ENCODE measurements at regions not wholly inside any gene's neighbourhood (a gene's known extent, or its start where the extent isn't known, plus 50 kb on each side); places are given as distances from the start of the nearest gene placed in this dataset.
A peak's percentile ranks its signal among the peaks of the same experiment; 100 is the strongest.
"Not testable (repeated sequence)": the region's sequence is repeated elsewhere in the genome, so short reads cannot be mapped to it uniquely, and the experiment has no call there.

DNA sequence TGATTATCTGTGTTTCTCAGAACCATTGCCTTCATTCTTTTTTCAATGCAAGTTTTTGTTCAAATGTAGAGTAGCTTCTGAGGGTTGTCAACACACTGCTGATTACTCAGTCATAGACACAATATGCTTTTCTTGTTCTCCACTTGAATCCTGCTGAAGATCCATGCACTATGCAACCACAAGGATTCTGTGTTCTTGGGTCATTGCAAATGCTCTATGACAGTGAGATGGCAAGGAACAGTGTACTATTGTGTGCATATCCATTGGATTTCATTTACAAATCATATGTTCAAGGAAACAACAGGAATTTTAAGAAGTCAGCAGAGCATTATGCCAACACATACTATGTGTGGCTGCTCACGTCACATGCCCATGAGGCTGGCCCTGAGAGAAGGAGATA is 1590.2 kb downstream of the EFNA5 start:
- intact Hi-C loops (cut with micrococcal nuclease): no loop called here
- Mint-ChIP-seq H3K27me3 (no peaks in the 10 kb centered on the region), H3K36me3 (ENCODE audit: low read depth) (no peaks in the 10 kb centered on the region), H3K27ac (no peak overlapping the region), H3K4me1 (no peaks in the 10 kb centered on the region), H3K9me3 (no peaks in the 10 kb centered on the region), H3K4me3 (no peak overlapping the region)
- no peak for DNase-seq

DNA sequence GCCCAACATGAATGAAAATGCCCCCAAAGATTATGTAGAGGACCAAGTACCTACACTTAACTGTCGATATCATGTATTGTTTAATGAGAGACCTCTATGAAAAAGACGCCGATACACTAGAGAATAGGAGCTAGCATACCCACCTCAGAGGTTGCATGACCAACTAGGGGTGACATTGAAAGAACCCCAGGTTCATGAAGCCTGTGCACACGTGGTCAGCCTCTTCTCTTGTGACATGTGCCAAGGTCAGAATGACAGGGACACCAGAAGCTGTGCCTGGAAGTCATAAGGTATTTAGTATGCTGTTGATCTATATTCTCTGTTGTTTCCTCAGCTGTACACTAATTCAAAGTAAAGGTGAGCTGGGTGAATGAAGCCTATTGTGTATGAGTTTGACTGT is 1594.1 kb downstream of the EFNA5 start:
- intact Hi-C loops (cut with micrococcal nuclease): no loop called here
- Mint-ChIP-seq H3K27me3 (no peaks in the 10 kb centered on the region), H3K4me3 (no peak overlapping the region), H3K27ac (no peak overlapping the region), H3K4me1 (no peaks in the 10 kb centered on the region), H3K36me3 (ENCODE audit: low read depth) (no peaks in the 10 kb centered on the region), H3K9me3 (no peaks in the 10 kb centered on the region)
- peak; percentile 56 for DNase-seq

GRCh38 chr5:106072208-106072607 is 1598.5 kb downstream of the EFNA5 start:
- no peaks in the 10 kb centered on the region for H3K27me3 Mint-ChIP-seq
- no peak overlapping the region for H3K27ac Mint-ChIP-seq
- H3K4me3 Mint-ChIP-seq: no peak overlapping the region
- H3K9me3 Mint-ChIP-seq: no peaks in the 10 kb centered on the region
- no peaks in the 10 kb centered on the region for H3K4me1 Mint-ChIP-seq
- no peak for DNase-seq
- H3K36me3 Mint-ChIP-seq (ENCODE audit: low read depth): no peaks in the 10 kb centered on the region
- intact Hi-C loops (cut with micrococcal nuclease): no loop called here

GRCh38 chr5:106047341-106047740 is 1623.4 kb downstream of the EFNA5 start:
- Mint-ChIP-seq H3K9me3 (peaks cover 3% of the 10 kb centered on the region), H3K36me3 (ENCODE audit: low read depth) (no peaks in the 10 kb centered on the region), H3K4me1 (no peaks in the 10 kb centered on the region), H3K27me3 (no peaks in the 10 kb centered on the region), H3K27ac (no peak overlapping the region), H3K4me3 (no peak overlapping the region)
- intact Hi-C loops (cut with micrococcal nuclease): no loop called here
- DNase-seq: no peak

GRCh38 chr5:106032069-106032468 is 1638.7 kb downstream of the EFNA5 start:
- H3K27ac Mint-ChIP-seq; intact Hi-C loops (cut with micrococcal nuclease); H3K36me3 Mint-ChIP-seq (ENCODE audit: low read depth); H3K27me3 Mint-ChIP-seq; DNase-seq; H3K4me3 Mint-ChIP-seq; H3K4me1 Mint-ChIP-seq; H3K9me3 Mint-ChIP-seq: not testable (repeated sequence)

DNA sequence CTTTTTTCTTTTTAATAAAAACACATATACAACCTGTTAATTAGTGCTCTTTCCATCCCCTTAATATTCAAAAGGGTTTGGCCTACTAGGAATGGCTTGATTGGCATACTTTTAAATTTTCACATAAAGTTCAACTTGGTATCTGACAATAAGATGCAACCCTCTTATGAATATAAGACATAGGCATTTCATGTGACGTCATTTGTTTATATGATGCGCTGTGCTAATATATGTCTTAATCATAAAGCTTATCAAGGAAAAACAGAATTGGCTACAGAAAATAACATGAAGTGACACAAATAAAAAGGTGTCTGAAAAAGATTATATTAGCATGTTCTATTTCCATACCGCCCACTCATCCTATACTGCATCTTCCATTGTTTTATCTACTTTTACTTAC is 1642.4 kb downstream of the EFNA5 start:
- Mint-ChIP-seq H3K4me1 (no peaks in the 10 kb centered on the region), H3K4me3 (no peak overlapping the region), H3K27ac (no peak overlapping the region), H3K36me3 (ENCODE audit: low read depth) (no peaks in the 10 kb centered on the region), H3K9me3 (no peaks in the 10 kb centered on the region), H3K27me3 (no peaks in the 10 kb centered on the region)
- intact Hi-C loops (cut with micrococcal nuclease): no loop called here
- DNase-seq: no peak

- Mint-ChIP-seq H3K27me3 (no peaks in the 10 kb centered on the region), H3K9me3 (peaks cover 3% of the 10 kb centered on the region), H3K4me3 (no peak overlapping the region), H3K4me1 (no peaks in the 10 kb centered on the region), H3K36me3 (ENCODE audit: low read depth) (no peaks in the 10 kb centered on the region), H3K27ac (no peak overlapping the region)
- intact Hi-C loops (cut with micrococcal nuclease): no loop called here
- no peak for DNase-seq
Observed at GRCh38 chr5:106020894-106021293, 1649.8 kb downstream of the EFNA5 start.

DNA sequence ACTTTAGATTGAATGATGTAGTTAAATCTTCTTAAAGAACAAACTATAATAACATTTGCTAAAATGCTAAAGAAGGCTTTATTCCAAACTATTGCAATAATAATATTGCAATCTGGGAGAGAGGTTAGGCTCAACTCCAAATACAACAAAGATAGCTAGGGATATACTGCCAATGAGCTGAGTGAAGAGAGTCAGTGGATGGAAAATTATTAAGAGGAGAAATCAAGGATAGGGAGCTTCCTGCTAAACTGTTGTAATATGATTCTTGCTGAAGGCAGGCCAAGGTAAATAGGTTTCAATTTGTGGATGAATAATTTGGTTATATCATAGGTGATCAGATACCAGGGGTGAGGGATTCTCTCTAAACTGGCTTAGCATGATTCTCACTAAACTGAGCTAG is 1651.5 kb downstream of the EFNA5 start:
- no peaks in the 10 kb centered on the region for H3K36me3 Mint-ChIP-seq (ENCODE audit: low read depth)
- no peaks in the 10 kb centered on the region for H3K4me1 Mint-ChIP-seq
- H3K9me3 Mint-ChIP-seq: peaks cover 3% of the 10 kb centered on the region
- DNase-seq: no peak
- H3K27ac Mint-ChIP-seq: no peak overlapping the region
- no peaks in the 10 kb centered on the region for H3K27me3 Mint-ChIP-seq
- intact Hi-C loops (cut with micrococcal nuclease): no loop called here
- H3K4me3 Mint-ChIP-seq: no peak overlapping the region

DNA sequence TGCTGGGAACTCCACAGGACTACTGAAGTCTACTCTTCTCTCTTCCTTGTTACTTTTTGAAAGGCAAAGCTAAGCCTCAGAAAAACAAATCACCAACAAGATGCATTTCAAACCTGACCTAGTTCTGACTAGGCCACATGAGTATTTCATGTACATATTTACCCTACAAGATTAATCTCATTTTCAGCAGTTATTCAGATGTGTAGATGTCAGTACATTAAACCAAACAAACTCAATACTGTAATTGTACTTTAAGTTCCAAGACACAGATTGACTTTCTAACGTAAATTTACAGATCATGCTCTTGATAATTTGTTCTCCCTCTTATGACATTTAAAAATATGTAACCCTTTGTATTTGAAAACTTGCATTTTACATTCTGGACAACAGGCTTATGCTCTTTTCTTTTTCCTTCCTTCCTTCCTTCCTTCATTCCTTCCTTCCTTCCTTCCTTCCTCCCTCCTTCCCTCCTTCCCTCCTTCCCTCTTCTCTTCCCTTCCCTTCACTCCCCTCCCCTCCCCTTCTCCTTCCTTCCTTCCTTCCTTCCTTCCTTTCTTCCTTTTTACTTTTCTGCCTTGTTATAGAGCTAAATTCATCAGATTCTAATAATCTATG is 1653.4 kb downstream of the EFNA5 start:
- H3K36me3 Mint-ChIP-seq (ENCODE audit: low read depth): no peaks in the 10 kb centered on the region
- peaks cover 3% of the 10 kb centered on the region for H3K9me3 Mint-ChIP-seq
- intact Hi-C loops (cut with micrococcal nuclease): no loop called here
- H3K27me3 Mint-ChIP-seq: no peaks in the 10 kb centered on the region
- H3K4me3 Mint-ChIP-seq: no peak overlapping the region
- H3K27ac Mint-ChIP-seq: no peak overlapping the region
- no peaks in the 10 kb centered on the region for H3K4me1 Mint-ChIP-seq
- DNase-seq: no peak

GRCh38 chr5:106014262-106014661 is 1656.5 kb downstream of the EFNA5 start:
- no peaks in the 10 kb centered on the region for H3K4me1 Mint-ChIP-seq
- no peak for DNase-seq
- H3K27me3 Mint-ChIP-seq: no peaks in the 10 kb centered on the region
- H3K36me3 Mint-ChIP-seq (ENCODE audit: low read depth): no peaks in the 10 kb centered on the region
- H3K4me3 Mint-ChIP-seq: no peak overlapping the region
- intact Hi-C loops (cut with micrococcal nuclease): no loop called here
- H3K9me3 Mint-ChIP-seq: peaks cover 3% of the 10 kb centered on the region
- no peak overlapping the region for H3K27ac Mint-ChIP-seq

- intact Hi-C loops (cut with micrococcal nuclease): no loop called here
- Mint-ChIP-seq H3K27ac (no peak overlapping the region), H3K27me3 (no peaks in the 10 kb centered on the region), H3K4me1 (no peaks in the 10 kb centered on the region), H3K36me3 (ENCODE audit: low read depth) (no peaks in the 10 kb centered on the region), H3K9me3 (no peaks in the 10 kb centered on the region), H3K4me3 (no peak overlapping the region)
- DNase-seq: no peak
Observed at GRCh38 chr5:106006242-106006641, 1664.5 kb downstream of the EFNA5 start.

GRCh38 chr5:105998991-105999390 is 1671.7 kb downstream of the EFNA5 start:
- H3K27ac Mint-ChIP-seq; H3K9me3 Mint-ChIP-seq; DNase-seq; H3K4me3 Mint-ChIP-seq; H3K27me3 Mint-ChIP-seq; H3K36me3 Mint-ChIP-seq (ENCODE audit: low read depth); H3K4me1 Mint-ChIP-seq; intact Hi-C loops (cut with micrococcal nuclease): not testable (repeated sequence)

DNA sequence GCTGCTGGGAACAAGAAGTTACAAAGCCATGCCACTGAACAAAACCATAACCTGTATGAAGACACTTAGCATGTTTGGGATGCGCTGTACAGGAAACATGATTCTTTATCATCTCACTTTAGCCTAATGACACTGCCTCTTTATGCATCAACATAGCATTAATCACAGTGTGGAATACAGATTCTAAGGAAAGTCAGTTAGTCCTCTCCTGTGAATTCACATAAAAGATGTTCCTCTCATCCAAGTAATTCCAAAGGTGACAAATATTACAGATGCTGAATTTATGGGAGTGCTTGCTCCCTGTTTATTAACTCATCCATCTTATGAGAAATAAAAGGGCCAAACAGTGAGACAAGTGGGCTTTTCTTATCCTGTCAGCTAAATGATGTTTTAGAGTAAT is 1677.7 kb downstream of the EFNA5 start:
- H3K4me1 Mint-ChIP-seq: no peaks in the 10 kb centered on the region

DNA sequence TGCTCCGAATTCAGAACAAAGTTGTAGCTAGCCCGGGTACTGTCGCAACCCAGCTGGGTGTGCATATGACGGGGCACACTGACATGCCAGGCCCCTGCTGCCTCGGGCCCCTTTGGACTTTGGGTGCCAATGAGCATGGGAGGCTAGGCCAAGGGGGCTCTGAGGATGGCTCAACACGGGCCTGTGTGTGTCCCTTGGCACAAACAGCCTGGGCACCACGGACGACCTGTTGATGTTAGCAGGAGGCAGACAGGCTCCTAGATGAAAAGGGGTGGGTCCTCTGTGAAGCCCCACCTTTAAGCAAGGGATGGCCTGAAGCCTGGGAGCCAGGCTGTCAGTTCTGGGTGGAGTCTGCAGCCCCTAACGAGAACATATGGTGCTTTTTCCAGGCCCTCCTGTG is 1688.2 kb downstream of the EFNA5 start:
- intact Hi-C loops (cut with micrococcal nuclease): no loop called here
- no peaks in the 10 kb centered on the region for H3K4me1 Mint-ChIP-seq
- no peak for DNase-seq

More for the DNA sequence above, 1677.7 kb downstream of the EFNA5 start:
- no peaks in the 10 kb centered on the region for H3K9me3 Mint-ChIP-seq
- H3K4me3 Mint-ChIP-seq: no peak overlapping the region
- no peaks in the 10 kb centered on the region for H3K27me3 Mint-ChIP-seq
- DNase-seq: no peak
- no peak overlapping the region for H3K27ac Mint-ChIP-seq
- intact Hi-C loops (cut with micrococcal nuclease): no loop called here
- no peaks in the 10 kb centered on the region for H3K36me3 Mint-ChIP-seq (ENCODE audit: low read depth)

DNA sequence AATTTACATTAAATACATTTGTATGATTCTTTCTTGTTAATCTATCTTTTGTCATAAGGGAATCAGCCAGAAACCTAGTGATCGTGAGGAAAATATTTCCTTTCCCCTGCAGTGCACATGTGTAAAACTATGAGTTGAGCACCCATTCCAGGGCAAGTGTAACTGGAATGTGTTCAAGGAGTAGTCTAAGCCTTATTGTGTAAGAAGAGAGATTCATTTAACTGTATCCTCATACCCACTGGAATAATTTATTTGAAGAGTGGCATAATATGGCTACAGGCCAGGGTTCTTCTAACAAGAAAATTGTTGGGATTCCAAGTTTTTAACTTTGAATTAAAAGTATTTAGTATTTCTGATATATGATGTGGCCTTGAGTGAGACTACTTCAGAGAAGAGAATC is 1692.7 kb downstream of the EFNA5 start:
- Mint-ChIP-seq H3K4me1 (no peaks in the 10 kb centered on the region), H3K27me3 (no peaks in the 10 kb centered on the region), H3K36me3 (ENCODE audit: low read depth) (no peaks in the 10 kb centered on the region)

More for the DNA sequence above, 1688.2 kb downstream of the EFNA5 start:
- H3K36me3 Mint-ChIP-seq (ENCODE audit: low read depth): no peaks in the 10 kb centered on the region
- no peak overlapping the region for H3K4me3 Mint-ChIP-seq
- no peak overlapping the region for H3K27ac Mint-ChIP-seq
- H3K27me3 Mint-ChIP-seq: no peaks in the 10 kb centered on the region
- peaks cover 5% of the 10 kb centered on the region for H3K9me3 Mint-ChIP-seq

More for the DNA sequence above, 1692.7 kb downstream of the EFNA5 start:
- Mint-ChIP-seq H3K27ac (no peak overlapping the region), H3K9me3 (no peaks in the 10 kb centered on the region), H3K4me3 (no peak overlapping the region)
- DNase-seq: no peak
- intact Hi-C loops (cut with micrococcal nuclease): no loop called here

Data from activated CD4-positive, alpha-beta T cell treated with anti-CD3 and anti-CD28 coated beads, Interleukin-2, amount 10 ng/mL, durations not matched to agents 24 days and 14 days (primary cell).